ENCODE measurements at regions not wholly inside any gene's neighbourhood (a gene's known extent, or its start where the extent isn't known, plus 50 kb on each side); places are given as distances from the start of the nearest gene placed in this dataset.

DNA sequence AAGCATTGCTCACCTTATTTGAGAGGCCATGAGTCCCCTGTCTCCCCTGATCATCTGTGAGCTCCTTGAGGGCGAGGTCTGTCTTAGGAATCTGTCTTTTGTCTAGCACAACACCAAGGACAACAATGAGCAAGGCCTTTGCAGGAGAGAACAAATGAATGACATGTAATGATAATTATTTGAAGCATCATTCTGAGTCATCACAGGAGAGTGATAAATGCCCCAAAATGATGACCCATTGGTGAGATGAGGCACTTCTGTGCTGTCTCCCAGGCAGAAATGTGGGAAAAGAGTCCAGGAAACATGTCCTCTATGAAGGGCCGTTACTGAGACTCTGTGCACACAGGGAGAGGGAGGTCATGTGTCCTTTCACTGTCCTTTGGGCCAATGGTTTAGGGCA lies 105.2 kb upstream of the LRFN2 start:
- FAIRE-seq (peak; percentile 5), DNase-seq (ENCODE audit: low read depth, low spot score) (peak; percentile 2)
- Histone ChIP-seq H2AFZ (ENCODE audit: control insufficient read depth, low read length) (no peak overlapping the region), H3K4me1 (ENCODE audit: control insufficient read depth, extremely low read depth, insufficient read depth, low read length) (no peaks in the 10 kb centered on the region), H3K9me3 (ENCODE audit: control insufficient read depth, low read depth, low read length) (no peaks in the 10 kb centered on the region), H3K4me2 (ENCODE audit: control insufficient read depth, extremely low read depth, insufficient read depth, low read depth, low read length) (no peak overlapping the region), H3K27me3 (ENCODE audit: control insufficient read depth, extremely low read depth, insufficient read depth, low read length) (peaks cover 3% of the 10 kb centered on the region), H4K20me1 (ENCODE audit: control insufficient read depth, extremely low read depth, insufficient read depth, low read length) (no peaks in the 10 kb centered on the region), H3K9ac (ENCODE audit: control insufficient read depth, extremely low read depth, insufficient read depth, low read length) (no peak overlapping the region), H3K79me2 (ENCODE audit: control insufficient read depth, insufficient read depth, low read length) (no peaks in the 10 kb centered on the region), H3K9me1 (ENCODE audit: control insufficient read depth, extremely low read depth, insufficient read depth, low read length) (no peaks in the 10 kb centered on the region), H3K4me3 (ENCODE audit: control insufficient read depth in 2 of 3, extremely low read depth in 1 of 3, insufficient read depth in 2 of 3, low read depth in 1 of 3, low read length in 3 of 3) (no peak overlapping the region), H3K27ac (ENCODE audit: control insufficient read depth, insufficient read depth, low read length) (no peak overlapping the region), H3K36me3 (ENCODE audit: control insufficient read depth in 2 of 2, extremely low read depth in 1 of 2, insufficient read depth in 2 of 2, low read length in 2 of 2) (no peaks in the 10 kb centered on the region)
- TF ChIP-seq, protein P1, sequence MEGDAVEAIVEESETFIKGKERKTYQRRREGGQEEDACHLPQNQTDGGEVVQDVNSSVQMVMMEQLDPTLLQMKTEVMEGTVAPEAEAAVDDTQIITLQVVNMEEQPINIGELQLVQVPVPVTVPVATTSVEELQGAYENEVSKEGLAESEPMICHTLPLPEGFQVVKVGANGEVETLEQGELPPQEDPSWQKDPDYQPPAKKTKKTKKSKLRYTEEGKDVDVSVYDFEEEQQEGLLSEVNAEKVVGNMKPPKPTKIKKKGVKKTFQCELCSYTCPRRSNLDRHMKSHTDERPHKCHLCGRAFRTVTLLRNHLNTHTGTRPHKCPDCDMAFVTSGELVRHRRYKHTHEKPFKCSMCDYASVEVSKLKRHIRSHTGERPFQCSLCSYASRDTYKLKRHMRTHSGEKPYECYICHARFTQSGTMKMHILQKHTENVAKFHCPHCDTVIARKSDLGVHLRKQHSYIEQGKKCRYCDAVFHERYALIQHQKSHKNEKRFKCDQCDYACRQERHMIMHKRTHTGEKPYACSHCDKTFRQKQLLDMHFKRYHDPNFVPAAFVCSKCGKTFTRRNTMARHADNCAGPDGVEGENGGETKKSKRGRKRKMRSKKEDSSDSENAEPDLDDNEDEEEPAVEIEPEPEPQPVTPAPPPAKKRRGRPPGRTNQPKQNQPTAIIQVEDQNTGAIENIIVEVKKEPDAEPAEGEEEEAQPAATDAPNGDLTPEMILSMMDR (optimal IDR thresholded peaks at IDR 0.05 in 1 of 3, IDR thresholded peaks at IDR 0.05 in 1 of 3, conservative IDR thresholded peaks at IDR 0.05 in 1 of 3; ENCODE audit: extremely low read depth in 1 of 3, insufficient read depth in 2 of 3, low read length in 3 of 3) = no peak
- dilution Hi-C loops (cut with MboI; ENCODE audit: extremely low pct_ligation_motif_present, low sequenced_read_pairs) = no loop called here

DNA sequence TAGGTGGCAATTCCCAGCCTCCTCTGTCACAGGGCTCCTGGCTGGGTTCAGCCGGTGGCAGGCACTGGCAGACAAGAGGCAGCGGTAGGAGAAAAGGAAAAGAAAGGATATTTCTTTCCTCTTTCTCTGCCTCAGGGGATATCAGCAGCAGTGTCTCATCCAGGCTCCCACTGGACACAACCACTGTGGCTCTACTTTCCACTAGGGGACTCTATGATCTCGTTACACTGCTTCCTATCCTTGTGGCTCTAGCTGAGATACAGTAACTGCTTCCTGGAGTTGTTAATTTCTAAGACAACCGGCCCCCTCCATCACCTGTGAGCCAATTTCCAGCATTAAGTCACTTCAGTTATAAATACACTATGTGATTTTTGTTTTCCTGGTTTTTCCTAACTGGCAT lies 102.0 kb upstream of the LRFN2 start:
- no peak overlapping the region for H3K27ac ChIP-seq (ENCODE audit: control insufficient read depth, insufficient read depth, low read length)
- dilution Hi-C loops (cut with MboI; ENCODE audit: extremely low pct_ligation_motif_present, low sequenced_read_pairs) = no loop called here
- no peak for DNase-seq (ENCODE audit: low read depth, low spot score)
- no peak overlapping the region for H3K4me3 ChIP-seq (ENCODE audit: control insufficient read depth in 2 of 3, extremely low read depth in 1 of 3, insufficient read depth in 2 of 3, low read depth in 1 of 3, low read length in 3 of 3)
- H3K27me3 ChIP-seq (ENCODE audit: control insufficient read depth, extremely low read depth, insufficient read depth, low read length) = peaks cover 3% of the 10 kb centered on the region
- peaks cover 3% of the 10 kb centered on the region for H3K9me3 ChIP-seq (ENCODE audit: control insufficient read depth, low read depth, low read length)
- no peaks in the 10 kb centered on the region for H3K4me1 ChIP-seq (ENCODE audit: control insufficient read depth, extremely low read depth, insufficient read depth, low read length)
- no peaks in the 10 kb centered on the region for H3K36me3 ChIP-seq (ENCODE audit: control insufficient read depth in 2 of 2, extremely low read depth in 1 of 2, insufficient read depth in 2 of 2, low read length in 2 of 2)
- H4K20me1 ChIP-seq (ENCODE audit: control insufficient read depth, extremely low read depth, insufficient read depth, low read length) = no peaks in the 10 kb centered on the region
- H3K9me1 ChIP-seq (ENCODE audit: control insufficient read depth, extremely low read depth, insufficient read depth, low read length) = no peaks in the 10 kb centered on the region
- no peaks in the 10 kb centered on the region for H3K79me2 ChIP-seq (ENCODE audit: control insufficient read depth, insufficient read depth, low read length)
- no peak overlapping the region for H2AFZ ChIP-seq (ENCODE audit: control insufficient read depth, low read length)
- H3K9ac ChIP-seq (ENCODE audit: control insufficient read depth, extremely low read depth, insufficient read depth, low read length) = no peak overlapping the region
- FAIRE-seq = no peak
- TF ChIP-seq EZH2 (IDR thresholded peaks at IDR 0.05; ENCODE audit: low read length) = no peak
- TF ChIP-seq, protein P1 (optimal IDR thresholded peaks at IDR 0.05 in 1 of 3, IDR thresholded peaks at IDR 0.05 in 1 of 3, conservative IDR thresholded peaks at IDR 0.05 in 1 of 3; ENCODE audit: extremely low read depth in 1 of 3, insufficient read depth in 2 of 3, low read length in 3 of 3) = no peak
- H3K4me2 ChIP-seq (ENCODE audit: control insufficient read depth, extremely low read depth, insufficient read depth, low read depth, low read length) = no peak overlapping the region
